MM.1S (cell line): ENCODE measurements at regions not wholly inside any gene's neighbourhood (a gene's known extent, or its start where the extent isn't known, plus 50 kb on each side); places are given as distances from the start of the nearest gene placed in this dataset.

ENCODE experiments used
- CTCF ChIP-seq: fragments of 300-600 bp; sonication (generic); IDR thresholded peaks from 2 replicates; pipeline ENCODE4 v1.5.1; 2016; ENCODE audit warnings: antibody characterized with exemption, low read length, mixed read lengths
- EZH2phosphoT487 ChIP-seq: fragments of 300-600 bp; sonication (generic); IDR thresholded peaks from 2 replicates; pipeline ENCODE4 v1.6.1; 2018; ENCODE audit warnings: antibody characterized with exemption, low read length

GRCh38 chr18:41659438-41660130 lies 295.4 kb upstream of the PIK3C3 start:
- TF ChIP-seq CTCF (no peak), EZH2phosphoT487 (no peak)
